Smooth muscle cell of the brain vasculature (primary cell): ENCODE measurements at regions not wholly inside any gene's neighbourhood (a gene's known extent, or its start where the extent isn't known, plus 50 kb on each side); places are given as distances from the start of the nearest gene placed in this dataset.
"Not testable (repeated sequence)": the region's sequence is repeated elsewhere in the genome, so short reads cannot be mapped to it uniquely, and the experiment has no call there.

Source experiments
- DNase-seq: peaks from one replicate; pipeline ENCODE4 v3.0.0-alpha.2; 2012; ENCODE audit warnings: low read depth, low spot score

- DNase-seq, result no peak
These were observed 567.3 kb upstream of the ACTRT1 start for GRCh38 chrX:128619490-128619889.

- DNase-seq, result no peak
These were observed 564.7 kb upstream of the ACTRT1 start for GRCh38 chrX:128616933-128617332.

- DNase-seq, result not testable (repeated sequence)
These were observed 554.6 kb upstream of the ACTRT1 start for GRCh38 chrX:128606817-128607216.

GRCh38 chrX:128606357-128606756 is 554.2 kb upstream of the ACTRT1 start:
- not testable (repeated sequence) for DNase-seq

GRCh38 chrX:128601706-128602105 is 549.5 kb upstream of the ACTRT1 start:
- no peak for DNase-seq

GRCh38 chrX:128599632-128600031 is 547.4 kb upstream of the ACTRT1 start:
- no peak for DNase-seq

GRCh38 chrX:128582036-128582435 is 529.8 kb upstream of the ACTRT1 start:
- no peak for DNase-seq

- DNase-seq, result no peak
These were observed 529.4 kb upstream of the ACTRT1 start for GRCh38 chrX:128581615-128582014.

GRCh38 chrX:128543114-128543513 is 490.9 kb upstream of the ACTRT1 start:
- DNase-seq, result no peak

GRCh38 chrX:128518508-128518907 is 466.3 kb upstream of the ACTRT1 start:
- no peak for DNase-seq

GRCh38 chrX:128517691-128518090 is 465.5 kb upstream of the ACTRT1 start:
- no peak for DNase-seq

GRCh38 chrX:128504496-128504895 is 452.3 kb upstream of the ACTRT1 start:
- DNase-seq, result no peak

- DNase-seq, result no peak
These were observed 411.9 kb upstream of the ACTRT1 start for GRCh38 chrX:128464116-128464515.

GRCh38 chrX:128460835-128461234 is 408.6 kb upstream of the ACTRT1 start:
- no peak for DNase-seq

GRCh38 chrX:128458888-128459287 is 406.7 kb upstream of the ACTRT1 start:
- no peak for DNase-seq

GRCh38 chrX:128457674-128458073 is 405.5 kb upstream of the ACTRT1 start:
- DNase-seq, result no peak

- no peak for DNase-seq
These were observed 387.0 kb upstream of the ACTRT1 start for GRCh38 chrX:128439159-128439558.

- no peak for DNase-seq
These were observed 385.9 kb upstream of the ACTRT1 start for GRCh38 chrX:128438082-128438481.

- no peak for DNase-seq
These were observed 384.3 kb upstream of the ACTRT1 start for GRCh38 chrX:128436397-128437103.

GRCh38 chrX:128425546-128425945 is 373.3 kb upstream of the ACTRT1 start:
- DNase-seq, result no peak

- no peak for DNase-seq
These were observed 356.6 kb upstream of the ACTRT1 start for GRCh38 chrX:128408842-128409241.

- no peak for DNase-seq
These were observed 344.4 kb upstream of the ACTRT1 start for GRCh38 chrX:128396601-128397000.

GRCh38 chrX:128383846-128384245 is 331.6 kb upstream of the ACTRT1 start:
- DNase-seq, result not testable (repeated sequence)

- no peak for DNase-seq
These were observed 313.3 kb upstream of the ACTRT1 start for GRCh38 chrX:128365492-128365891.
